ENCODE measurements at regions not wholly inside any gene's neighbourhood (a gene's known extent, or its start where the extent isn't known, plus 50 kb on each side); places are given as distances from the start of the nearest gene placed in this dataset.

DNA sequence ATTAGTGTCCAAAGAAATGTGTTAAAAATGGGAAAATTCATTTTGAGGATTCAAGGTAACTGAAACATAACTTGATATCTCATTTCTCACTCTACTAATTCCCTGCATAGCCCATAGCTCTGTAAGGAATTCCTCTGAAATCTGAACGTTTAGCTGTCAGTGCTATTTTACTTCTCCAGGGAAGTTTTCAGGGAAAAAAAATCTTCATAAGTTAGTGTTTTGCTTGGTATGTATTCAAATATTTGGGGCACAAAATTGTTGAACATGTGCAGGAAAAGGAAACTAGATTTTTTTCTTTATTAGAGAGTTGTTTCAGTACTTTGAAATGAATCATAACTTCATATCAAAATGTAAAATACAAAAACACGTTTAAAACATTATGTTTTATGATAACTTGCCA, 891.4 kb downstream of the CENPC start:
- CTCF ChIA-PET: no interaction called here
- Histone ChIP-seq H3K4me2 (ENCODE audit: insufficient read depth, low read length) (no peak overlapping the region), H3K9me3 (replicated peaks; ENCODE audit: control insufficient read depth, insufficient read depth, low read length) (no peaks in the 10 kb centered on the region), H2AFZ (ENCODE audit: low read depth, low read length) (no peak overlapping the region), H3K36me3 (ENCODE audit: control insufficient read depth in 2 of 2, extremely low read depth in 1 of 2, insufficient read depth in 2 of 2, low read length in 2 of 2) (no peaks in the 10 kb centered on the region), H3K9me1 (replicated peaks; ENCODE audit: control insufficient read depth, extremely low read depth, insufficient read depth, low read length) (no peaks in the 10 kb centered on the region), H3K27me3 (ENCODE audit: control insufficient read depth in 2 of 2, insufficient read depth in 2 of 2, low read length in 2 of 2) (no peaks in the 10 kb centered on the region), H3K4me1 (ENCODE audit: control insufficient read depth, extremely low read depth, insufficient read depth, low read length) (no peaks in the 10 kb centered on the region), H3K9ac (replicated peaks; ENCODE audit: extremely low read depth, insufficient read depth, low read length) (no peak overlapping the region), H4K20me1 (replicated peaks; ENCODE audit: control insufficient read depth, extremely low read depth, insufficient read depth, low read length) (no peaks in the 10 kb centered on the region), H3K79me2 (ENCODE audit: control insufficient read depth, insufficient read depth, low read length) (no peaks in the 10 kb centered on the region), H3K4me3 (replicated peaks in 1 of 3; ENCODE audit: insufficient read depth in 1 of 3, low read depth in 1 of 3, low read length in 3 of 3) (no peak overlapping the region), H3K27ac (ENCODE audit: insufficient read depth, low read depth, low read length) (no peak overlapping the region)
- POLR2A ChIA-PET: no interaction called here
- DNase-seq (ENCODE audit: low read depth, low spot score) (peak; percentile 32), FAIRE-seq (no peak)
- intact Hi-C loops (cut with micrococcal nuclease) (no loop called here), dilution Hi-C loops (cut with MboI; ENCODE audit: extremely low pct_ligation_motif_present, low sequenced_read_pairs) (no loop called here)
- TF ChIP-seq GATA2 (IDR thresholded peaks at IDR 0.05; ENCODE audit: insufficient read depth, insufficient read length, low read depth, low read length): no peak
- no peak for TF ChIP-seq POLR2AphosphoS5 (IDR thresholded peaks at IDR 0.05; ENCODE audit: insufficient read depth, low read depth, low read length)
- no peak for TF ChIP-seq MYC (IDR thresholded peaks at IDR 0.05; ENCODE audit: low read depth, low read length)
- TF ChIP-seq FOS (IDR thresholded peaks at IDR 0.05; ENCODE audit: borderline replicate concordance, insufficient read depth, low read length): no peak
- TF ChIP-seq, protein P1, sequence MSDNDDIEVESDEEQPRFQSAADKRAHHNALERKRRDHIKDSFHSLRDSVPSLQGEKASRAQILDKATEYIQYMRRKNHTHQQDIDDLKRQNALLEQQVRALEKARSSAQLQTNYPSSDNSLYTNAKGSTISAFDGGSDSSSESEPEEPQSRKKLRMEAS (IDR thresholded peaks at IDR 0.05; ENCODE audit: insufficient read depth, insufficient read length): no peak
- no peak for TF ChIP-seq JUN (IDR thresholded peaks at IDR 0.05; ENCODE audit: borderline replicate concordance, insufficient read depth, insufficient read length, low read depth)
- TF ChIP-seq, protein P2, sequence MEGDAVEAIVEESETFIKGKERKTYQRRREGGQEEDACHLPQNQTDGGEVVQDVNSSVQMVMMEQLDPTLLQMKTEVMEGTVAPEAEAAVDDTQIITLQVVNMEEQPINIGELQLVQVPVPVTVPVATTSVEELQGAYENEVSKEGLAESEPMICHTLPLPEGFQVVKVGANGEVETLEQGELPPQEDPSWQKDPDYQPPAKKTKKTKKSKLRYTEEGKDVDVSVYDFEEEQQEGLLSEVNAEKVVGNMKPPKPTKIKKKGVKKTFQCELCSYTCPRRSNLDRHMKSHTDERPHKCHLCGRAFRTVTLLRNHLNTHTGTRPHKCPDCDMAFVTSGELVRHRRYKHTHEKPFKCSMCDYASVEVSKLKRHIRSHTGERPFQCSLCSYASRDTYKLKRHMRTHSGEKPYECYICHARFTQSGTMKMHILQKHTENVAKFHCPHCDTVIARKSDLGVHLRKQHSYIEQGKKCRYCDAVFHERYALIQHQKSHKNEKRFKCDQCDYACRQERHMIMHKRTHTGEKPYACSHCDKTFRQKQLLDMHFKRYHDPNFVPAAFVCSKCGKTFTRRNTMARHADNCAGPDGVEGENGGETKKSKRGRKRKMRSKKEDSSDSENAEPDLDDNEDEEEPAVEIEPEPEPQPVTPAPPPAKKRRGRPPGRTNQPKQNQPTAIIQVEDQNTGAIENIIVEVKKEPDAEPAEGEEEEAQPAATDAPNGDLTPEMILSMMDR (IDR thresholded peaks at IDR 0.05; ENCODE audit: extremely low read depth in 1 of 2, insufficient read depth in 1 of 2, low read depth in 1 of 2, low read length in 2 of 2): no peak
- no peak for TF ChIP-seq EZH2 (IDR thresholded peaks at IDR 0.05; ENCODE audit: borderline replicate concordance, low read depth, low read length, severe bottlenecking)
- TF ChIP-seq POLR2A (IDR thresholded peaks at IDR 0.05; ENCODE audit: low read depth, low read length): no peak
- no TSS peak for BruUV-seq (replicated peaks)

Measured in endothelial cell of umbilical vein (primary cell).